Testis (tissue), 2 donors: ENCODE measurements at regions not wholly inside any gene's neighbourhood (a gene's known extent, or its start where the extent isn't known, plus 50 kb on each side); places are given as distances from the start of the nearest gene placed in this dataset.

Experiments
- POLR2A ChIP-seq: fragments of 450-650 bp; IDR thresholded peaks from one replicate; pipeline ENCODE4 v1.6.1; 2017; ENCODE audit warnings: antibody characterized with exemption, mild to moderate bottlenecking, moderate library complexity
- TF ChIP-seq, protein P1 (sequence below), 3 experiments: fragments of 450-650 bp in 2 of 3; fragments of 200-600 bp in 1 of 3; sonication (generic) in 1 of 3; IDR thresholded peaks; one replicate each; pipeline ENCODE4 v1.5.1; 2016 to 2019; ENCODE audit warnings: antibody characterized with exemption in 3 of 3, mild to moderate bottlenecking in 2 of 3, moderate library complexity in 1 of 3

DNA sequence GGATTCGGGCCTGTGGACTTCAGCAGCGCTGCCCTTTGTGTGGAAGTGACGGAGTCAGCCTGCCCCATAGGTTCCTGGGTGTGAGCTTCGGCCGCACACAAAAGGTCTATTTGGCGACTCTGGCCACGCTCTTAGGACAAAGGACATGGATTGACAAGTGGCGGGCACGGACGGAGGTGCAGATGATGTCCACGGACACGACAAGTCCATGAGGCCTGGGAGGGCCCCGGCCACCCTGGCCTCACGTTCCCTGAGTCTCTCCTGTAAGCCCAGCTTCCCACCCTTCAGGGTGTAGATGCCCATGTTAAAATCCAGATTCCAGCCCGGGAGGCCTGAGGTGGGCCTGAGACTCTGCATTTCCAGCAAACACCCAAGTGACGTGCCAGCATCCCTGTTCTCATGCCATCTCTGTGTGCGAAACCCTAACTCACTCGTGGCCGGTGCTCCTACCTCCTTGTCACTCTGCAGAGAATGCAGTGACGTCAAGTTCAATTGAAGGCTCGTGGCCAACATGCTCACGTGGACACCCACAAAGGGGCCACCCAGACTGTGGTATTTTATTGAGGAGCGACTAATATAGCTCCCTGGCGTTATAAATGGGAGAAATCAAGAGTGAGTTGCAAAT, 111.7 kb downstream of the RTP5 start:
- TF ChIP-seq, protein P1, sequence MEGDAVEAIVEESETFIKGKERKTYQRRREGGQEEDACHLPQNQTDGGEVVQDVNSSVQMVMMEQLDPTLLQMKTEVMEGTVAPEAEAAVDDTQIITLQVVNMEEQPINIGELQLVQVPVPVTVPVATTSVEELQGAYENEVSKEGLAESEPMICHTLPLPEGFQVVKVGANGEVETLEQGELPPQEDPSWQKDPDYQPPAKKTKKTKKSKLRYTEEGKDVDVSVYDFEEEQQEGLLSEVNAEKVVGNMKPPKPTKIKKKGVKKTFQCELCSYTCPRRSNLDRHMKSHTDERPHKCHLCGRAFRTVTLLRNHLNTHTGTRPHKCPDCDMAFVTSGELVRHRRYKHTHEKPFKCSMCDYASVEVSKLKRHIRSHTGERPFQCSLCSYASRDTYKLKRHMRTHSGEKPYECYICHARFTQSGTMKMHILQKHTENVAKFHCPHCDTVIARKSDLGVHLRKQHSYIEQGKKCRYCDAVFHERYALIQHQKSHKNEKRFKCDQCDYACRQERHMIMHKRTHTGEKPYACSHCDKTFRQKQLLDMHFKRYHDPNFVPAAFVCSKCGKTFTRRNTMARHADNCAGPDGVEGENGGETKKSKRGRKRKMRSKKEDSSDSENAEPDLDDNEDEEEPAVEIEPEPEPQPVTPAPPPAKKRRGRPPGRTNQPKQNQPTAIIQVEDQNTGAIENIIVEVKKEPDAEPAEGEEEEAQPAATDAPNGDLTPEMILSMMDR (IDR thresholded peaks at IDR 0.05), result no peak
- no peak for TF ChIP-seq POLR2A
